IPS-18c (cell line): ENCODE measurements at regions not wholly inside any gene's neighbourhood (a gene's known extent, or its start where the extent isn't known, plus 50 kb on each side); places are given as distances from the start of the nearest gene placed in this dataset.
"Not testable (repeated sequence)": the region's sequence is repeated elsewhere in the genome, so short reads cannot be mapped to it uniquely, and the experiment has no call there.

Experiments used
- H3K4me3 ChIP-seq: 2 replicates; pipeline ENCODE4 v1.7.0; 2013; ENCODE audit warnings: low read depth, mild to moderate bottlenecking, low read length, moderate library complexity; ENCODE audit not compliant: insufficient read depth
- H3K9me3 ChIP-seq: one replicate; pipeline ENCODE4 v1.6.1; 2013; ENCODE audit warnings: mild to moderate bottlenecking, low read length, moderate library complexity; ENCODE audit not compliant: control insufficient read depth, insufficient read depth

DNA sequence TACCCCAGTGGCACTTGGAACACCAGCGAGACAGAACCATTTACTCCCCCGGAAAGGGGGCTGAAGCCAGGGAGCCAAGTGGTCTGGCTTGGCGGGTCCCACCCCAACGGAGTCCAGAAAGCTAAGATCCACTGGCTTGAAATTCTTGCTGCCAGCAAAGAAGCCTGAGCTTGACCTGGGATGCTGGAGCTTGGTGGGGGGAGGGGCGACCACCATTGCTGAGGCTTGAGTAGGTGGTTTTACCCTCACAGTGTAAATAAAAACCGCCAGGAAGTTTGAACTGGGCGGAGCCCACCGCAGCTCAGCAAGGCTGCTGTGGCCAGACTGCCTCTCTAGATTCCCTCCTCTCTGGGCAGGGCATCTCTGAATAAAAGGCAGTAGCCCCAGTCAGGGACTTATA, 62.8 kb downstream of the RPS24 start:
- H3K9me3 ChIP-seq = not testable (repeated sequence)

DNA sequence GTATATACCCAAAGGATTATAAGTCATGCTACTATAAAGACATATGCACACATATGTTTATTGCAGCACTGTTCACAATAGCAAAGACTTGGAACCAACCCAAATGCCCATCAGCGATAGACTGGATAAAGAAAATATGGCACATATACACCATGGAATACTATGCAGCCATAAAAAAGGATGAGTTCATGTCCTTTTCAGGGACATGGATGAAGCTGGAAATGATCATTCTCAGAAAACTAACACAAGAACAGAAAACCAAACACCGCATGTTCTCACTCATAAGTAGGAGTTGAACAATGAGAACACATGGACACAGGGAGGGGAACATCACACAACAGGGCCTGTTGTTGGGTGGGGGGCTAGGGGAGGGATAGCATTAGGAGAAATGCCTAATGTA, 68.9 kb downstream of the RPS24 start:
- not testable (repeated sequence) for H3K4me3 ChIP-seq

More for the DNA sequence above, 62.8 kb downstream of the RPS24 start:
- not testable (repeated sequence) for H3K4me3 ChIP-seq

DNA sequence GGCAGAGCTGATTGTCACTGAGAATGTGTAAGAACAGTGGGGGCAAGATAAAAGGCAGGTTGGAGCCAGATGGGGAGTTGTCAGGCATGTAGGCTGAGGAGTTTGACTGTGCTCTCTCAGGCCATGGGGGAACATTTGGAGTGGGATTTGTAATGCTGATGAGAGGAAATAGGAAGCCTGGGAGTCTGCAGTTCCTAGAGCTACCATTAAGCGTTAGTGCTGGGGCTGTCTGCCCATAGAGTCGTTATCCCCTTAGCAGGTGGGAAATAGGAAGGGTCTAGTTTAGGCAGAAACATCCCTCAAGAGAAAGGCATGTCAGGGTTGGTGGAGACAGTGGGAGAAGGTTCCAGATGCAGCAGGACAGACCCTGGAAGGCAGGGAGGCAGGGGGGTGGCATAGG, 75.5 kb downstream of the RPS24 start:
- no peak overlapping the region for H3K4me3 ChIP-seq

More for the DNA sequence above, 68.9 kb downstream of the RPS24 start:
- not testable (repeated sequence) for H3K9me3 ChIP-seq

DNA sequence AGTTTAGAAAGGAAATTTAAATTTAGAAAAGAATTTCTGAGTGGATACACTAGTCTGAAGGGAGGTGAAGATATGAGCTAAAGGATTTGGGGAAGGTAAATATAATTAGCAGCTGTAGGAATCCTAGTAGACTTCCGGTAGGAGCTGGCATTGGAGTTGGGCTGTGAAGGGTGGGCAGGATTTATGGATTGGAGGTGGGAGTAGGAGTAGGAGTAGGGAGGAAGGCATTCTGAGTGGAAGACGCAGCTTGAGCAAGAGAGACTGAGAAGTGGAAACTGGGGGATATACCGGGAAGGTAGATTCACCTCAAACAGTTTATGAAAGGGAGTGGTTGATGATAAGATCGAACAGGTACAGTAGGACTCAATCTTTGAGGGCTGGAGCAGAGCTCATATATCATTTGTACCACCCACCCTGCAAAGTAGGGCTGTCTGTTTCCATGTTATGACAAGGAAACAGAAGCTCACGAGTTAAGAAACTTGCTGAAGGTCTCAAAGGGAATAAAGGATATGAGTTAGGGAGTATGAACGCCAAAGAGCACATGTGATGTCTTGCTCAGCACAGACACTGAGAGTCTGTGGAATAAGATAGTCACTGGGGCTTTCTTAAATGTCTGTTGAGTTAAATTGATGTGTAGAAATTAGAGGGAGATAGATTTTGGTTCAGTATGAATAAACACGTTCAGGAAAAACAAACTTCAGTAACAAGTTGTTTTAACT, 81.6 kb downstream of the RPS24 start:
- Histone ChIP-seq H3K4me3 (no peak overlapping the region), H3K9me3 (no peaks in the 10 kb centered on the region)

More for the DNA sequence above, 75.5 kb downstream of the RPS24 start:
- H3K9me3 ChIP-seq = peaks cover 6% of the 10 kb centered on the region

DNA sequence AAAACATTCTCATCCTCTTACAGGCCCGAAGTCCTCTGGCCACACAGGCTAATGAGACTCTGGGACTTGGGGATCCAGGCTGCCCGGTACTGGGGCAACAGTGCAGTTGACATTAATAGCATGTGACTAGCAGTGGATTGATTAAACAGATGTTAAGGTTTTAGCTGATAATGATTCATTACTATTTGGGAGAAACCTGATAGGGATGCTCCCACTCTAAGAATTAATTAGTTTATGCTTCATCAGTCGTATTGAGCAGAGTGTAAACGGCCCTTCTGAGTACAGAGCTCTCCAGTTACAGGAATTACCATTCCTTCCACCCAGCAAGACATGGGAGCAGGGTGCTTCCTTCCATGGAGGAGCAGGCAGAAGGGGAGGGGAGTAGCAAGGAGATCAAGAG, 82.7 kb downstream of the RPS24 start:
- Histone ChIP-seq H3K4me3 (no peak overlapping the region), H3K9me3 (no peaks in the 10 kb centered on the region)

DNA sequence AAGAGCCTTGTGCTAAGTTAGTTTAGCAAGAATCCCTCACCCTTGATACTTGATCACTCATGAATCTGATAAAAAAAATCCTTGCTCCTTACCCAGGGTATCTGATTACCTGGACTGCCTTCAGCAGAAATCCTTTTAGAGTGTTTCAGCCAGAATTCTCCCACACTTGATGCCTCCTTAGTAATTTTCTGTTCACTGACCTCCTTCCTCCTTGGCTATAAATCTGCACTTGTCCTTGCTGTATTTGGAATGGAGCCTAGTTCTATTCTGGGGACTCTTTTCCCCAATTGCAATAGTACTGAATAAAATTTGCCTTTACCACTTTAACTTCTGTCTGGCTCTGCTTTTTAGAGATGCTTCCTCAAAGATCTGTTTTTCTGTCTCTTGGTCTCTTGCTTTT, 84.9 kb downstream of the RPS24 start:
- H3K9me3 ChIP-seq = no peaks in the 10 kb centered on the region
- H3K4me3 ChIP-seq = no peak overlapping the region

DNA sequence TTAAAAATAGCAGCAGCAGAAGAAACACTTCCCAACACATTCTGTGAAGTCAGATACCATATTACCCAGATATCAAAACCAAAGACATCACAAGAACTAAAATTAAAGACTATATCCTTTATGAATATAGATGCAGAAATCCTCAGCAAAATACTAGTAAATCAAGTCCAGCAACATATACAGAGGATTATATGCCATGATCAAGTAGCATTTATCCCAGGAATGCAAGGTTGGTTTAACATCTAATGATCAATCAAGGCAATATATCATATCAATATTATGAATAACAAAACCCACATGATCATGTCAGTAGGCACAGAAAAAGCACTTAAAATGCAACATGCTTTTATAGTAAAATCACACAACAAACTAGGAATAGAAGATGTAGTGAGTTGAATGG, 88.1 kb downstream of the RPS24 start:
- H3K9me3 ChIP-seq = no peaks in the 10 kb centered on the region
- H3K4me3 ChIP-seq = no peak overlapping the region

DNA sequence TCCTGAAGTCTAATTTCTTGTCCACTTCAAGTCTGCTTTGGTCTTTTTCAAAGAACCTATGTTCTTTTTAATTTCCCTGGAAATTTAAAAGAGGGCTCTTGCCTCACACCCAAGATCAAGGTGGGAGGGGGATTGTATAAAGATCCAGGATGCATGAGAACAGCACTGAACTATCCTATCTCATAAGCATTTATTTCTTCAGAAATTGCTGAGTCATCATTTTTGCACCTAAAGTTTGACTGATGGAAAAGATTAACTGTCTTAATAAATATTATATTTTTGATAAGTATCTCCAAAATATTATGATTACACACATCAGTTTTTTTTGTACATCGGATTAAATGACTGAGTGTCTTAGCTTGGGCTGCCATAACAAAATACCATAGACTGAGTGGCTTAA, 90.5 kb downstream of the RPS24 start:
- no peak overlapping the region for H3K4me3 ChIP-seq
- no peaks in the 10 kb centered on the region for H3K9me3 ChIP-seq

DNA sequence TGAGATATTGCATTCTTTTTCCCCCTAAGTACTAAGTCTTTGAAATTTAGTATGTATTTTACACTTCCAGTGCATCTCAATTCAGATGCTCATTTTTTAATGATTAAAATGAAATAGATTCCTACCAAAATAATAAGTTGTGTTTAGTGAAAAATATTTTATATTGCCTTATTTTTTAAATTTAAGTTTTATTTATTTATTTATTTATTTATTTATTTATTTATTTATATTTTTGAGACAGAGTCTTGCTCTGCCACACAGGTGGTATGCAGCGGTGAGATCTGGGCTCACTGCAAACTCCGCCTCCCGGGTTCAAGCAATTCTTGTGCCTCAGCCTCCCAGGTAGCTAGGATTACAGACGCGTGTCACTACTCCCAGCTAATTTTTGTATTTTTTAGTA, 95.5 kb downstream of the RPS24 start:
- no peak overlapping the region for H3K4me3 ChIP-seq
- no peaks in the 10 kb centered on the region for H3K9me3 ChIP-seq

DNA sequence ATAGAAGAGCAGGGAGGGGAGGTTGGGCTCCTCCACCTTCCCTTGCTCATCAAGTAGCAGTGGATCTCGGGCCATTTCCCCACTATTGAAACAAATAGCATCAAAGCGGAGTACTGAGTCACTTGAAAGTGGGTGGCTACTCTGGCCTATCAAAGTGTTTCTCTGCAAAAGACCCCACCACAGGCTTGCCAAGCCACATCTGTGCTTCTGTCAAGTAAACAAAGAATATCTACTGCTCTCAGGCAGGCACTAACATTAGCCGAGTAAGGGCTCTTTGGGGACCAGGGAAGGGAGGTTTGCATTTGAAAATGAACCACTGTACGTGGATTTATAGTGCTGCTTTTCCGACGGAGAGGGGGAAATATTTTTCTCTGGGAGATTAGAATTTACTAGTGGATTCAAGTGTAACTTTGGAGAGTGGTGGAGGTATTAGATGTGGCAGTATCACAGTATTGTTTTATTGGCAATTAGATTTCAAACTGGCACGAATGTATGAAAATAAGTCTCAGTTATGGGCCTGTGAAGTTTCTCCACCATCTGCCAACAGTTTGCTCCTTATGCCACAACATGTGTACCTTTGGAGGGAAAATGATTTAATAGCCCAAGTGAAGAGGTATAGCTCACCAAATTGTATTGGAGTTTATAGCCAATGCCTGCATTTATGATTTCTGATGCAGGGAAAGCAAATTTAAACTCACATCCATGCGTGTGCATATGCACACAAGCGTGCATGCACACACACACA, 97.5 kb downstream of the RPS24 start:
- no peak overlapping the region for H3K4me3 ChIP-seq
- no peaks in the 10 kb centered on the region for H3K9me3 ChIP-seq

DNA sequence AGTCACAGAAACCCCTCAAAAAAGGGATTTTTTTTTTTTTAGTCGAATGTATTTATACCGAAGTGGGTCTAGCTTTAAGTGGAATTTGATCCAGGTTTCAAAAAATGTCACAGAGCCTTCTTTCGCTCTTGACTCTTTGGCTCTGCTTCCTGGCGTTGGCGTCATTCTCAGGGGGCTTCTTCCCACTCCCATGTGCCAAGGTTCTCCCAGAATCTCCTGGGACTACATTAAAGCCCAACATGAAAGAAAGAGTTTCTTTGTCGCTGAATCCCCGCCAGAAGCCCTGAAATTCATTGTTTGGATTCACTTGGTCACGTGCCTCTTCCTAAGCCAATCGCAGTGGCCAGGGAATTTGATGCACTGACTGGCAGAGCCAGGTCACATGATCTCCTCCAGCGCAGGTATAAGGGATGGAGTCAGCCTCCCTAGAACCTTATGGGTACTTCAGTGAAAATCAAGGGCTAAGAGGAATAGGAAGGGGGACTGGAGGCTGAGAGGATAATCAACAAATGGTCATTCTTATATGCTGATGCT, 101.2 kb downstream of the RPS24 start:
- Histone ChIP-seq H3K9me3 (peaks cover 4% of the 10 kb centered on the region), H3K4me3 (no peak overlapping the region)

DNA sequence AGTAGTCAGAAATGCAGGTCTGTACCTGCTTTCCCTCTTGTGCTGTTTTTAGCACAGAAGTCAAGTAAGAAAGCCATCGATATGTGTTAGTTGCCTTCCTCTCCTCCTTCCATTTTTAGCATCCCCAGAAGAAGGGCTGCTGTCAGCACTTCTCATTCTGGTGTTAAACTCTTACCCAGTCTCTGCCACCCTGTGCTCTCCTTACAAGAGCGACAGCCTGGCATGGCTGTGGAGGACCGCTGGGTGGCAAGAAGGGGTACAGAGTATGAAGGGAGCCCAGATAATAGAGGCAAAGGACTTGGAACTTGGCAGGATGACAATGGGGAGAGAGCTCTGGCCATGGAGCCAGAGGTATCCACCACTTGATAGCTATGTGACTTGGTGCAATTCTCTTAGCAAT, 103.5 kb downstream of the RPS24 start:
- Histone ChIP-seq H3K4me3 (no peak overlapping the region), H3K9me3 (peaks cover 4% of the 10 kb centered on the region)

DNA sequence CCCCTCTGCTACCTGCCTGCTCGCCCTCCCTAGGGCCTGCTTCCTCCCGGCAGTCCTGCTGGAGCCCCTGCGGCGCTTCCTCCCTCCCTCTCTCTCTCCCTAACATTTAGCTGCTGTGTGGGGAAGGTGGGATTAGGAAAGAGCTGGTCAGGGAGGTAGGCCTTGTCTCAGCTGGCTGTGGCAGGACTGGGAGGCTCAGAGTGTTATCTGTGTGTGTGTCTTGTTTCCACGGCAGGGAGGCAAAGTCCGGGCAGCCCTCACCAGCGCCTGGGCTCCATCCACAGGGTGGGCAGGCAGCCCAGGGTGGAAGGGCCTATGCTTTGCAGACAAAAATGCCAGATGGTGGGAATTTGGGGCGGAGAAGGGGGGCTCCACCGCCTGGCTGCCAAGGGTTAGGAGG, 105.7 kb downstream of the RPS24 start:
- Histone ChIP-seq H3K9me3 (peaks cover 7% of the 10 kb centered on the region), H3K4me3 (no peak overlapping the region)

DNA sequence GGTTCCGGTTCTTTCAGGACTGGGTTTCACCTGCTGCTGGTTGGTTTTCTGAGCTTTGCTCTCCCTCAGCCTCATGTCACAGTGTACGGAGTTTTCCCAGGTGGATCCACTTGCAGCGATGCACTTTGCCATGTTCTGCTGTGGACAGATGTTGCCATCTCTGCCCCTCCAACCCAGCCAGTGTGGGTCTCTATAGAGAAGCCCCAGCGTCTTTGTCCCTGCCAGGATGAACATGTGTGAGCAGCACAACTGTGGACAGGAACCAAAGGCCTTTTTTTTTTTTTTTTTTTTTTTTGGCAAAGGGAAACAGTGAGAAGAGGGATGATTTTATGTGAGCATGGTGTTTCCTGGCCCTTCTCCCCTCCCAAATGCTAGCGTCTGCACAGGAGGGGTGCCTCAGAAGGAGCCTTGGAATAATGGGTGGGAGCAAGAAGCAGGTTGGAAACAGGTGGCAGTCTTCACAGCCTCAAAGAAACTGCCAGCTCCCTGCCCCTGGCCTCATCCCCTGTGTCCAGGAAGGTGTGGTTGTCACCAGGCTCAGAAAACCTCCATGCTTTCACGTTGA, 106.5 kb downstream of the RPS24 start:
- no peak overlapping the region for H3K4me3 ChIP-seq
- peaks cover 7% of the 10 kb centered on the region for H3K9me3 ChIP-seq

DNA sequence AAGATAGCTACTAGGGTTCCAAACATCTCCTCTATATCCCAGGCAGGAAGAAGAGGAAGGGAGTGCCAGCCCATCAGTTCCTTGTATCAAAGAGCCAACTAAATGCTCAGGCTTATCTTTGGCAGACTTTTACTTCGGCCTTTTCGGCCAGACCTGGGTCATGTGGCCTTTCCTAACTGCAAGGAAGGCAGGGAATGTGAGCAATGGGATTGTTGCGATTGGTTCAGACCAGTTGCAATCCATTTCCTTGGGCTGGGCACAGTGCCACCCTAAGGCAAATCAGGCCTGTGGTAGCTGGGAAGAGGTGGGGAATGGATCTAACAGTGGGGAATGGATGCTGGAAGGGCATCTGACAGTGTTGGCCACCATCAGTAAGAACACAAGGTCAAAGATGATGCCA, 109.9 kb downstream of the RPS24 start:
- Histone ChIP-seq H3K9me3 (peaks cover 3% of the 10 kb centered on the region), H3K4me3 (no peak overlapping the region)

DNA sequence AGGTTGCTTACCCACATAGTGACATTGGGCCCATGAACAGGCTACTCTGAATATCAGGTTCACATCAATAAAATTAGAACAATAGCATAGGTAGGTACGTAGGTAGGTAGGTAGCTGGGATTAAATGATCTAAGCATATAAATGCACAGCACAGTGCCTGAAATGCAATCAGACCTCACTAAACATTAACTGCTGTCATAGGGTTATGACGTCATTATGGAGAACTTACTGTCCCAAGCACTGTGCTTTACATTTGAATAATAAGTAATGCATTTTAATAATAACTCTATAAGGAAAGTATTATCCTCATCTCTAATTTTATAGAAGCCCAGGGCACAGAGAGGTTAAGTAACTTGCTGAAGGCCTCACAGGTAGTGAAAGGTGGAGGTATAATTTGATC, 112.5 kb downstream of the RPS24 start:
- H3K9me3 ChIP-seq = peaks cover 3% of the 10 kb centered on the region
- H3K4me3 ChIP-seq = no peak overlapping the region

DNA sequence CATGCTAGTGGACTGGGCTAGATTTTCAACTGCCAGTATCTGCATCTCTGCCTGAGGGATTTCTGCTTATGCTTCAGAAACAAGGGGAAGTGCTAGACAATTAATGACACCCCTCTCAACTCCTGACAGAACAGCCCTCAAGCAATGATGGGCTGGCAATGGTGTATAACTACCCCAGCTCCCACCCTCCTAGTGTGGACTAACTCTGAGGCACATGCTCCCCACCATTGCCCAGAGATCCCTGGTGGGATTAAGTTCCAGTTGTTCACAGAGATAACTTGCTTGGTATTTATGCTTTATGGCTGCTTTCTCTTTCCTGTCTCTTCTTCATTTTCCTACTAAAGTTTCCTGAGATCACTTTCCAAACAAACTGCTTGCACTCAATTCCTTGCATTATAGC, 113.5 kb downstream of the RPS24 start:
- no peak overlapping the region for H3K4me3 ChIP-seq
- H3K9me3 ChIP-seq = peaks cover 3% of the 10 kb centered on the region
